C4-2B (cell line): ENCODE measurements at regions not wholly inside any gene's neighbourhood (a gene's known extent, or its start where the extent isn't known, plus 50 kb on each side); places are given as distances from the start of the nearest gene placed in this dataset.

ENCODE experiments used
- ZFX ChIP-seq: fragments of 450-650 bp; IDR thresholded peaks from 2 replicates; pipeline ENCODE4 v1.6.1; 2017
- TF ChIP-seq, protein P1 (sequence below): fragments of 450-650 bp; conservative IDR thresholded peaks from 2 replicates; pipeline ENCODE4 v1.5.1; 2017; ENCODE audit warnings: mild to moderate bottlenecking

DNA sequence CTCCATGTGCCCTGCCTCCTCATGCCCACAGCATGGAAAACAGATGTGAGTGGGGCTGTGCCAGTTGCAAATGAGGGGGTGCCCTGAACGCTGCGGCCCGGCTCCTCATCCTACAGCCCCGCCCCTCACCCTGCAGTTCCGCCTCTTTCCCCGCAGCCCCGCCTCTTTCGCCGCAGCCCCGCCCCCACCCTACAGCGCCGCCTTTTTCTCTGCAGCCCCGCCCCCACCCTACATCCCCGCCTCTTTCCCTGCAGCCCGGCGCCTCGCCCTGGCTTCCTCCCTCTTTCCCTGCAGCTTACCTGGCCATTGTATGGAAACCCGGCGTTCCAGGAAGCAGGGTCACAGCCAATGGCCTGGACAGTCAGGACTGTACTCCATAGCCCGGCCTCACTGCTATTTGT is 284.9 kb downstream of the TLE3 start:
- TF ChIP-seq, protein P1, sequence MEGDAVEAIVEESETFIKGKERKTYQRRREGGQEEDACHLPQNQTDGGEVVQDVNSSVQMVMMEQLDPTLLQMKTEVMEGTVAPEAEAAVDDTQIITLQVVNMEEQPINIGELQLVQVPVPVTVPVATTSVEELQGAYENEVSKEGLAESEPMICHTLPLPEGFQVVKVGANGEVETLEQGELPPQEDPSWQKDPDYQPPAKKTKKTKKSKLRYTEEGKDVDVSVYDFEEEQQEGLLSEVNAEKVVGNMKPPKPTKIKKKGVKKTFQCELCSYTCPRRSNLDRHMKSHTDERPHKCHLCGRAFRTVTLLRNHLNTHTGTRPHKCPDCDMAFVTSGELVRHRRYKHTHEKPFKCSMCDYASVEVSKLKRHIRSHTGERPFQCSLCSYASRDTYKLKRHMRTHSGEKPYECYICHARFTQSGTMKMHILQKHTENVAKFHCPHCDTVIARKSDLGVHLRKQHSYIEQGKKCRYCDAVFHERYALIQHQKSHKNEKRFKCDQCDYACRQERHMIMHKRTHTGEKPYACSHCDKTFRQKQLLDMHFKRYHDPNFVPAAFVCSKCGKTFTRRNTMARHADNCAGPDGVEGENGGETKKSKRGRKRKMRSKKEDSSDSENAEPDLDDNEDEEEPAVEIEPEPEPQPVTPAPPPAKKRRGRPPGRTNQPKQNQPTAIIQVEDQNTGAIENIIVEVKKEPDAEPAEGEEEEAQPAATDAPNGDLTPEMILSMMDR = no peak
- no peak for TF ChIP-seq ZFX
